ENCODE measurements at regions not wholly inside any gene's neighbourhood (a gene's known extent, or its start where the extent isn't known, plus 50 kb on each side); places are given as distances from the start of the nearest gene placed in this dataset.

DNA sequence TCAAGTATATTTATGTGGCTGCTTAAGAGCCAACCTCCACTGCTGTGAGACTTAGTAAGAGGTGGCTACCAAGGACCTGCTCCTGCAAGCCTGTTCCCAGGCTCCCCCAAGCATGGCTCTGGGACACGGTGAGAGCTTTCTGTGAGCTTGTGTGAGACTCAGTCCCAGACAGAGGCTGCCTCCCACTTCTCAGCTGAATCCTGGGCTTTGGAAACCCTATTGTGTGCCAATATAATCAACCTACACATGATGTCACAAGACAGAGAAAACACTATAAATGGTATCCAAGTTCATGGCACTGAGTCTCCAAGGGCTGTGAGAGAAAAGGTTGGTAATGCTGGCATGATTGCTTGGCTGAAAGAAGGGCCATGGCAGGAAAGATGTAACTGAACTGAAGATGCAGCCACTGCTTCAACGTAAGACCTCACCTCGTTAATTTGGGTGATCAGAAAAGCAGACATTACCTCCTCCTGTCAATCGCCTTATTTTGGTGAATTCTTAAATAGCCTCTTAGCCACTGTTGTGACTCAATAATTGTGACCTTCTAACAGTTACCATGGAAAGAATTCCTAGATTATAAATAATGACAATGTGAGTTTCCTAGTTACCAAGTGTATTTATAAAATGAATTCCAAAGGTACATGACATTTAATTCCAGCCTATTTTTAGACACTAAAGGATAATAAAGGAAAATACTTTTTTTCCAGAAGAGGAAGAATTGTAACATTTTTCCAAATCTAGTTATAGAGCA, 332.0 kb downstream of the IRS2 start:
- Histone ChIP-seq H3K27me3 (no peaks in the 10 kb centered on the region), H3K36me3 (ENCODE audit: low read depth, missing control alignments) (no peaks in the 10 kb centered on the region), H3K9me3 (no peaks in the 10 kb centered on the region), H3K4me3 (no peak overlapping the region), H3K4me1 (no peaks in the 10 kb centered on the region), H3K27ac (no peak overlapping the region)
- intact Hi-C loops (cut with DNase I; ENCODE audit: low total_unique reads), result no loop called here
- WGBS, 2 donors, result 72 to 77% methylated on average over 4 of the region's 4 CpGs
- TF ChIP-seq CTCF (IDR thresholded peaks at IDR 0.05) (no peak), POLR2A (IDR thresholded peaks at IDR 0.05) (no peak)
- no peak for DNase-seq

DNA sequence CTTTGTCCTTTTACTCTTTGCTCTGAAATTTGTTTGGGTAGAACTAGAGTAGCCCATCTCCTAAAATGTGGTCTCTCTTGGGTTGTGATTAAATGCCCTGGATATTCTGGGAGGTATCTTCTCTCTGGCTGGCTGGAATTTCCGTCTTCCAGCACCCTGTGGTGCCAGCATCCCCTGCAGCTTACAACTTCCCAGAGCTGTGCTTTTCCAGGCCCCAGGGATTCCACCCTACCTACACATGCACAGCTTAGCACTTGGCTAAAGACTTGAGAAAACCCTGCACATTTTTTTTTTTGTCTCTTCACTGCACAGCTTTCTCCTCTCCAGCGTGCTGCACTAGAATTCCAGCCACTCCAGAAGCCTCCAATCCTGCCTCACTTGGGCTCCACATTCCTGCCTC, 334.7 kb downstream of the IRS2 start:
- TF ChIP-seq CTCF (IDR thresholded peaks at IDR 0.05) (no peak), POLR2A (IDR thresholded peaks at IDR 0.05) (no peak)
- intact Hi-C loops (cut with DNase I; ENCODE audit: low total_unique reads), result no loop called here
- Histone ChIP-seq H3K4me1 (no peaks in the 10 kb centered on the region), H3K36me3 (ENCODE audit: low read depth, missing control alignments) (no peaks in the 10 kb centered on the region), H3K9me3 (no peaks in the 10 kb centered on the region), H3K27me3 (no peaks in the 10 kb centered on the region), H3K4me3 (no peak overlapping the region), H3K27ac (no peak overlapping the region)
- 80 to 83% methylated on average over 2 of the region's 2 CpGs for WGBS, 2 donors
- DNase-seq, result no peak

- no peak for DNase-seq
- H3K36me3 ChIP-seq (ENCODE audit: low read depth, missing control alignments), result no peaks in the 10 kb centered on the region
- H3K27me3 ChIP-seq, result no peaks in the 10 kb centered on the region
- H3K4me3 ChIP-seq, result no peak overlapping the region
- intact Hi-C loops (cut with DNase I; ENCODE audit: low total_unique reads), result no loop called here
- no peaks in the 10 kb centered on the region for H3K9me3 ChIP-seq
- TF ChIP-seq POLR2A (IDR thresholded peaks at IDR 0.05) (no peak), CTCF (IDR thresholded peaks at IDR 0.05) (no peak)
- H3K4me1 ChIP-seq, result no peaks in the 10 kb centered on the region
- H3K27ac ChIP-seq, result no peak overlapping the region
- WGBS, 2 donors, result 84 to 89% methylated on average over 8 of the region's 8 CpGs
Observed at GRCh38 chr13:109448629-109449028, 337.8 kb downstream of the IRS2 start.

DNA sequence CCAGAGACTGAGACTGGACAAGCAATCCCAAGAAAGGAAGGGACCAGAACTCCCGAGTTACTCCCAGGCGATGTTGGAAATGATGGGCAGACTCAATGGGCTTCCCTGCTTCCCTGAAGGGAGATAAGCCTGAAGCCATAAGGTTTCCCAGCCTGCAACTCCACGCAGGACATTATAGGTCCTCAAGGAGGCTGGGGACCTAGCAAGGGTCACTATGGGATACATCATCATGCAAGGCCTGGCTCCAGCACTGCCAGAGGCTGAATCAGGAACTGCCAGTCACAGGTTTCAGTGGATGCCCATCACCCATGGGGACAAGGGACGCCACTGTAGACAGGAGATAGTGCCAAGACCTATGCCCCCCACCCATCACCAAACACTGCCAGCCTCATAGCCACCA, 338.7 kb downstream of the IRS2 start:
- no peaks in the 10 kb centered on the region for H3K27me3 ChIP-seq
- H3K36me3 ChIP-seq (ENCODE audit: low read depth, missing control alignments), result no peaks in the 10 kb centered on the region
- H3K9me3 ChIP-seq, result no peaks in the 10 kb centered on the region
- H3K27ac ChIP-seq, result no peak overlapping the region
- no peaks in the 10 kb centered on the region for H3K4me1 ChIP-seq
- DNase-seq, result no peak
- no peak for TF ChIP-seq CTCF (IDR thresholded peaks at IDR 0.05)
- TF ChIP-seq POLR2A (IDR thresholded peaks at IDR 0.05), result no peak
- 90 to 92% methylated on average over 3 to 4 of the region's 4 CpGs for WGBS, 2 donors
- intact Hi-C loops (cut with DNase I; ENCODE audit: low total_unique reads), result no loop called here
- no peak overlapping the region for H3K4me3 ChIP-seq

GRCh38 chr13:109440320-109440719, 346.1 kb downstream of the IRS2 start:
- Histone ChIP-seq H3K36me3 (ENCODE audit: low read depth, missing control alignments) (no peaks in the 10 kb centered on the region), H3K9me3 (no peaks in the 10 kb centered on the region), H3K27me3 (no peaks in the 10 kb centered on the region), H3K4me1 (no peaks in the 10 kb centered on the region), H3K4me3 (no peak overlapping the region), H3K27ac (no peak overlapping the region)
- TF ChIP-seq POLR2A (IDR thresholded peaks at IDR 0.05) (no peak), CTCF (IDR thresholded peaks at IDR 0.05) (no peak)
- intact Hi-C loops (cut with DNase I; ENCODE audit: low total_unique reads), result no loop called here
- DNase-seq, result no peak
- WGBS, 2 donors, result 75 to 76% methylated on average over 4 of the region's 4 CpGs
